Activated effector memory CD4-positive, alpha-beta T cell treated with anti-CD3 and anti-CD28 coated beads, Interleukin-2, amount 50 U/mL, for 16 hours (primary cell): ENCODE measurements at regions not wholly inside any gene's neighbourhood (a gene's known extent, or its start where the extent isn't known, plus 50 kb on each side); places are given as distances from the start of the nearest gene placed in this dataset.

ENCODE experiments used
- DNase-seq: peaks from one replicate; pipeline ENCODE4 v3.0.0-alpha.2; 2020

DNA sequence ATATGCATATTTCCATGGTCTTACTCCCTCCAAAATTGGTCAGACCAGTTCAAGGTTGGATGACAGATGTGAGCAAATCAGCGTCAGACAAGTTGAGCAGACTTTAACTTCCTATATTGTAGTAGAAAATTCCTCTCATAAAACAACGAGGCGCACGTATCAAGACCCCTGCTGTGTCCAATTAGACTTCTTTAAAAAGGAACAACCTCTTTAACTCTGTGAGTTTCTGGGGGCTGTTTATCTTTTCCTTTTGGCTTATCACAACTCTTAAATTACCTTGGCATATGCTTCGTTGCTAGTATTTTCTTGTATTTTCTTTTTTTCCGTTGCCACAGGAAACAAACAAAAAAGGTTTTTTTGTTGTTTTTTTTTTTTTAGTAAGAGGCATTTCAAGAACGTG, 398.2 kb upstream of the WWC1 start:
- no peak for DNase-seq

- DNase-seq, result no peak
These were observed 396.6 kb upstream of the WWC1 start for GRCh38 chr5:167894631-167895472.

GRCh38 chr5:167895899-167896659, 395.4 kb upstream of the WWC1 start:
- no peak for DNase-seq

- DNase-seq, result no peak
These were observed 394.6 kb upstream of the WWC1 start for GRCh38 chr5:167896814-167897213.

DNA sequence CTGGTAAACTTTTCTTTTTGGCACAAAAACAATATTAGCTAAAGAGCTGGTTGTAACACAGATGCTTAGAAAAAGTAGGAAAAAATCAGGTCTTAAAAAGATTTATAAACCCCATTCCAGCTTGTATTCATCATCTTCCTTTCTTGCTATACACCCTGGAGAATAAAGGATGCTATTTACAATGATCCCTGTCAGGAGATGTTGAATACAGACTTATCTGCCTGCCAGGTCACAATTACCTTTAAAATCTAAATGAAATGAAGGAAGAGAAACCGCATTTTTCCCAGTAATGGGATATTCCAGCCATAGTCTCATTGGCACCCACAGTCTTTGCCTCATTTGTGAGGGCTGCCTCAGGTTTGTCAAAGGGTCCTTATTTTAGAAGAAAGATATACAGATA, 394.1 kb upstream of the WWC1 start:
- DNase-seq, result no peak

DNA sequence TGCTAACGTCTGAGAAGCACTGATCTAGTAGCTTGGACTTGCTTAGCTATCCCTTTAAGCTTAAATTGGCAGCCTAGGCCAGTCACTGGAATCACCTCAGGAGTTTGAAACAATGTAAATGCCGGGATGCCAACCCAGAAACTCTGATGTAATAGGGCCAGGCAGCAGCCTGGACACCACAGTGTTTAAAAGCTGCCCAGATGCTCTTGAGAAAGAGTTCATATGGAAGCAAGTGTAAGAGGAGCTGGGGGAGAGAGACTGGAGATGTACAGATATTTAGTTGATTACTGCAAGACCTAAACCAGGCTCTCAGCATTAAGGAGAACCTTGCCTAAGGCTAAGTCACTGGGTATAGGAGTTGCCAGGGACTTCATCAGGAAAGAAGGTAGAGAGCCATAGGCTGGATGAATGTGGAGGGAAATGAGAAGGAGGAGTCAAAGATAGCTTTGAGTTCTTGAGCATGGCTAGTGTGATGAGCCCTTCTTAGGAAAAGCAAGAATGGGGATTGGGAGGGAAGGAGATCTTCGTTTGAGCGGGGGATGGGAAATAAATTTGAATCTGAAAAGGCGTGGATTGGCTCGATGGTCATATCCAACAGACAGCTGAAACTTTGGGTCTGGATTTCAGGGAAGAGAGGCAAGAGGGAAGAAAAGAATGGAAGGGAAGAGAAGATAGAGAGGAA, 392.9 kb upstream of the WWC1 start:
- no peak for DNase-seq

DNA sequence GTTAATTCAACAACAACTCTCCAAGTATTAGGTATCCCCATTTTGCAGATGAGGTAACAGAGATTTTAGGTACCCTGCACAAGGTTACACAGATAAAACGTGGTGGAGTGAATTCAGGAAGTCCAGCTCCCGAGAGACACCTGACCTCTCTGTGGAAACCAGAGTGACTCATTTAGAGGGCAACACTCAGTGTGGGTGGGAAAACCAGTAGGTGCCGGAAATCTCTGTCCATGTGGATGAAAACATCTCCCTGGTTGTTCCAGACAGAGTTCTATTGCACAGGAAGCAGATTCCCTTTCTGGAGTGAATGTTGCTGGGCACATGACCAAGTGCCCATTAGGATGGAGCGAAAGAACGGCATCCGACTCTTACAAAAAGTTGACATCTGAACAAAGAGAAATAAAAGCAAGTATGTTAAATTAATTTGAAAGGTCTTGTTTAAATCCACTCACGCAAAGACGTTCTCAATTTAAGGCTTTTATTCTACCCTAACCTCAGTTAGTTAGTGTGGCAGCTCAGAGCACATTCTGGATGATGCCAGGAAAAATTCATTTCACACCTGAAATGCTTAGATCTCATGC, 391.9 kb upstream of the WWC1 start:
- no peak for DNase-seq

DNA sequence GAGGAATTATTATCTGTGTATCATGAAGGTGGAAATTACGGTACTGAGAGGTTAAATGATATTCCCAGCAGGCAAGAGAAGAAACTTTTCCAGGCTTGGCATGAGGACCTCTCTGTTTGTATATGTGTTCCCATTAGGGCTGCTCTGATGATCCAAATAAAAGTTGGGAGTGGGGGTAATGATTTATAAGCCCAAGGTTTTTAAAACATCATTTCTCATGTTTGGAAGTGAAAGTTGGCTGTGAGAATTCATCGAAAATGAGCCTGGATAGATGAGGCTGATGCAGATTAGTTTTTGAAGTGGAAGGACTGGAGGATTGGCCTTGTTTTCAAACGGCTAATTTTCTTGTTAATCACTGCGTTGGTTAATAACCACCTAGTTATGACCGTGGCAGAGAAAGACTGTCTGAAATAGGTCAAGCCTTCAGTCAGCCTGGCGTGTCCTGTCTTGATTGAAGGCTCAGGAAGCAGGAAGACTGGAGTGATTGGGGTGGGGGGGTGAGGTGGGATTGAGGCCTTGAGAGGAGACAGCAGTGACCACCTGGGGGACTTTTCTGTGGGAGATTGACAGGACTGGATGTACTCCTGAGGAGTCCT, 391.0 kb upstream of the WWC1 start:
- DNase-seq, result no peak

DNA sequence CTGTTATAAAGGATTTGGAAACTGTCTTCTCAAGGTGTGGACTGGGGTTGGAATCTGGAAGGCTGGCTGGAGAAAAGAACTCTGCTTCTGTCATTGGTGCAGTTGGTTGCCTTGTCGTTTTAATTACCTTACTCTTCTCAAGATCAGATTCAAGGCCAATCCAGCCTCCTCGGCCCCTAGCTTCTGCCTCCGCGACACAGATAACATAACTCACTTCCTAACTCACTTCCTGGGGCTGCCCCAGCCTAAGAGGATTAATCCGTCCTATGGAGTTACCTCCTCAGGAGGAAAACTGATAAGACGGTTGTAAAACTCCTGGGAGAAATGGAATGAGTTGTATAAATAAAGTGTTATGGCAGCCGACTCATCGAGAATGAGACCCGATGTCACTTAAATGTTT, 389.1 kb upstream of the WWC1 start:
- no peak for DNase-seq

DNA sequence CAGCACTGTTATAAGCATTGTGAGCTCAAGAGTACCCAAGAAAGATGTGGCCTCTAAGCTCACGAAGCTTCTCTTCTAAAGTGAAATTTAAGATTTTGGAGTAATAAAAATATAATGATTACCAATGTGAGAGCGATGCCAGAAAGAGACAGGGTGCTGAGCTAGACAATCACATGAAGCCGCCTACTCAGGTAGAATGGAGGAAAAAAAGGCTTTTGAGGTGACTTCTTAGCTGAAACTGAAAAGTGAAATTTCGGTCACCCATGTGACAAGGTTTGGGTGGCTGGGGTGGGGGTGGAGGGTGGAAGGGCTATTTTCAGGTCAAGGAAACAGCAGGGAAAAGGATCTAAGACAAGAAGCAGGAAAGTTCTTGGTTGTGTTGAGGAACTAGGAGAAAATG, 388.2 kb upstream of the WWC1 start:
- no peak for DNase-seq

- DNase-seq, result no peak
These were observed 387.8 kb upstream of the WWC1 start for GRCh38 chr5:167903659-167904058.

GRCh38 chr5:167905919-167906853, 385.3 kb upstream of the WWC1 start:
- DNase-seq, result no peak

DNA sequence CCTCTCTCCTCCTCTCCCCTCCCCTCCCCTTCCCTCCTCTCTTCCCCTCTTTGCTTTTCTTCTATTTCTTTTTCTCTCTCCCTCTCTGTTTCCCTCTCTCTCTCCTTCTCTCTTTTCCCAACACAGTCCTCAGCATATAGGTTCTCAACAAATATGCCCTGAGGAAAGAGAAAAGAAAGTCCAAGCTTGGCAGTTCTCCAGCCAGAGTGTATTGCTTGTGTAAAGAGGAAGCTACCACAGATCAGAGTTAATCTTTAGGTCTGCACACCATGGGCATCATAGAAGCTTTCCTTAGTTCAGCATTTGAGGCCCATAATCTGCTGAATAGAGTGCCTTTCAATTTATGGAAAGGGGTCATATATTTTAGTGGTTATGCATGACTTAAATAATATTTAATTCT, 382.8 kb upstream of the WWC1 start:
- no peak for DNase-seq

DNA sequence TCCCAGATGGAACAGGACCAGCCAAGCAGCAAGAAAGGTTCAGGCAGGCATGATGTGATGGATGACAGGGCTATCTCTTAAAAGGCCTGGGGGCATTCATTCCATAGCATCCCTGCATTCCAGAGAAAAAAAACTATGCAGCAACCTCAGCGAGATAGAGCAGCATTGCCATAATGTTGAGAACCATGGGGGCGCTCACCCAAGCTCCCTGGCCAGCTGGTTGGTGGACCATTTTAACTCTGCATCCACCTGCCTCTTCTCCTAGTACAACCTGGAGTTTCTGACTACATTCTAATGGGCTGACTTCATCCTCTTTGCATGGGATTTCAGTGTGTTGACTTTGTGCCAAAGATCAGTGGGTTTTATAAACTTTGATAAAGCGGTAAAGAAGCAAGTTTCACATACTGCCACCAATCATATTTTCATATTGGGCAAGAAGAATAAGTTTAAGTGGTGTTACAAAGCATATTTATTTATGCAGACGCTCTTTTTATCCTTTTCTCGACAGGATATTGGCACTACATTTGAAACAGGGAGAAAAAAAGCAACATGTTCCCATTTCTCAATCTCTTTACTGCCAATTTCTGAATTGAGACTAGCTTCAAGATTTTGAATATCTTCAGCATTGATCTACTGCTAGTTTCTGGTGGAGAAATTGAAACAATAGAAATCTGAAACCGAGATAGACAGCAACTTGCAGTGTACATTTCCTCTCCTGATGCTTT, 378.3 kb upstream of the WWC1 start:
- DNase-seq, result no peak

GRCh38 chr5:167915237-167915636, 376.2 kb upstream of the WWC1 start:
- DNase-seq, result no peak

- no peak for DNase-seq
These were observed 375.2 kb upstream of the WWC1 start for GRCh38 chr5:167916261-167916691.

DNA sequence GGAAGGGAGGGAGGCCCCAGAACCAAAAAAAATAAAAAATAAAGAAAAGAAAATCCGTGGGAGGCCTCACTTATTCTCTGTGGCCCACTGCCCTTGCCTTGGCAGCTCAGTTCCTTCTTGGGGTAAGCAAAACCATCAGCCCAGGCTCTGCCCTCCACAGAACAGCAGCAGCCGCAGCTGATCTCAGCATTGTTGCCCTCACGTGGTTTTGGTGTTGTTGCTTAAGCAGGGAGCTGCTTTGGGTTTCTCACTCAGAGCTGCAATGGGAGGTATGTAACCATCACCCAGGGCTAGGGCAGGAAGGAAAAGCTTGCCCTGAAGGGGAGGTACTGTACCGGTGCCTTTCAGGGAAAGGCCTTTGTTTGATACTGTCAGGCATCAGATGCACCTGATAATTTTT, 374.7 kb upstream of the WWC1 start:
- DNase-seq, result no peak

- no peak for DNase-seq
These were observed 373.1 kb upstream of the WWC1 start for GRCh38 chr5:167918184-167918812.

DNA sequence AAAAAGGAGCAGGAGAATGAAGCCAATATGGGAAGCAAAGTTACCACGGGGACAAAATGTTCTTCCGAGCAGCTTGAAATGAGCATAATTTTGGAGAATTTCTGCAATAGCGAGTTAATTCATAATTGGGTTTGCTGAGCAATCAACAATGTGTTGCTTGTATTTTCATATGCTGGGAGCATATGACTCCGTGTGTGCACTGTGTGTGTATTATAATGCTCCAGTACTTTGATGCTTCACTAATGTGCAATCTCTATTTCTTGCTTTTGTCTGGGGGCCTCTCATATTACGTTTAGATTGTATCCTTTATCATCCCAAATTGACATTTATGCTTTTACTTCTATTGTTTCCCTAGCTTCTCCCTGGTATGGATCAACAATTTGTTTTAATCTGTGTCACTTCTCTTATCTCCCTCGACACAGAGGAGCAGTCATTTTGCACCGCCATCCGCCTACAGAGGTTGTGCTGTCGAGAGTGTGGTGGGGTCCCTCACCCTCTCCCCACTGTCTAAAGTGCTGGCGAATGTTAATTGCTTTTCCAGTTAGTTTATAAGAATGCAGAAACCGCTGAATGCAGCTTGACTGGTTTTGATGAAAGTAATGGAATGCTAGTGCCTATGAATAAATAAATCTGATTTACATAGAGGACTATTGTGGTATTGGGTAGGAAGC, 372.5 kb upstream of the WWC1 start:
- DNase-seq, result no peak

DNA sequence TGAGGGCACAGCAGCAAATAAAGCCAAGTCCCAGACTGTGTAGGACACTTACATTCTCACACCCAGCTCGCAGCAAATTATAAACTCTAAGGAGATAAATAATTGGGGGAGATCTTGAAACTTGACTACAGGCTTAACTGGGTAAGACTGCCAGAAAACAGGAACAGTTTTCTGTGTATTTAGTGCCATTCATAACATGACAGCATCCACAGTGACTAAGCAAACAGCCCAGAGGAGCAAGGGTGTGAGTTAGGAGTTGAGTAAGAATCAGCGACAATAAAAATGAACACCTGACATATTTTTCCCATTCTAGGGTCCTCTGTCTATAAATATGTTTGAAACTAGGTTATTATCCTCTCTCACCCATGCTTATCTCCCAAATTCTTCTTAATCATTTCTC, 370.9 kb upstream of the WWC1 start:
- no peak for DNase-seq
